Amygdala (tissue), 56 donors: ENCODE measurements at regions not wholly inside any gene's neighbourhood (a gene's known extent, or its start where the extent isn't known, plus 50 kb on each side); places are given as distances from the start of the nearest gene placed in this dataset.
A peak's percentile ranks its signal among the peaks of the same experiment; 100 is the strongest.
"Not testable (repeated sequence)": the region's sequence is repeated elsewhere in the genome, so short reads cannot be mapped to it uniquely, and the experiment has no call there.

Experiments
- DNase-seq, 56 donors: peaks; one replicate each; lab custom pipeline; 2025; lab: John Stamatoyannopoulos, UW

GRCh38 chr2:122799391-122799790 lies 1043.9 kb downstream of the TSN start:
- DNase-seq, result no peak

- DNase-seq, result no peak
These were observed 1045.3 kb downstream of the TSN start for GRCh38 chr2:122800781-122801180.

GRCh38 chr2:122804494-122804893 lies 1049.0 kb downstream of the TSN start:
- DNase-seq, result no peak

GRCh38 chr2:122805346-122805745 lies 1049.9 kb downstream of the TSN start:
- DNase-seq, result no peak

- DNase-seq, result no peak
These were observed 1053.0 kb downstream of the TSN start for GRCh38 chr2:122808286-122808969.

GRCh38 chr2:122812214-122812613 lies 1056.8 kb downstream of the TSN start:
- not testable (repeated sequence) for DNase-seq

- DNase-seq, result no peak
These were observed 1059.7 kb downstream of the TSN start for GRCh38 chr2:122815120-122815519.

- DNase-seq, result no peak
These were observed 1061.4 kb downstream of the TSN start for GRCh38 chr2:122816803-122817202.

GRCh38 chr2:122822319-122822718 lies 1066.9 kb downstream of the TSN start:
- DNase-seq, result no peak

- DNase-seq, result no peak
These were observed 1074.7 kb downstream of the TSN start for GRCh38 chr2:122830157-122830556.

- DNase-seq, result no peak
These were observed 1076.2 kb downstream of the TSN start for GRCh38 chr2:122831649-122832048.

GRCh38 chr2:122843503-122843902 lies 1088.1 kb downstream of the TSN start:
- no peak for DNase-seq

- DNase-seq, result no peak
These were observed 1095.7 kb downstream of the TSN start for GRCh38 chr2:122851161-122851560.

- no peak for DNase-seq
These were observed 1096.6 kb downstream of the TSN start for GRCh38 chr2:122851972-122852531.

GRCh38 chr2:122856696-122857095 lies 1101.2 kb downstream of the TSN start:
- no peak for DNase-seq

GRCh38 chr2:122858075-122858702 lies 1102.7 kb downstream of the TSN start:
- DNase-seq, result no peak

- DNase-seq, result no peak
These were observed 1103.4 kb downstream of the TSN start for GRCh38 chr2:122858813-122859212.

- no peak for DNase-seq
These were observed 1103.8 kb downstream of the TSN start for GRCh38 chr2:122859260-122859659.

- DNase-seq, result peak in 2 of 56 donors; percentile 10 to 20
These were observed 1108.1 kb downstream of the TSN start for GRCh38 chr2:122863532-122863931.

- no peak for DNase-seq
These were observed 1109.3 kb downstream of the TSN start for GRCh38 chr2:122864728-122865127.

- DNase-seq, result no peak
These were observed 1110.6 kb downstream of the TSN start for GRCh38 chr2:122866095-122866494.

- DNase-seq, result no peak
These were observed 1112.5 kb downstream of the TSN start for GRCh38 chr2:122867941-122868340.
